AG09309 (cell line): ENCODE measurements at regions not wholly inside any gene's neighbourhood (a gene's known extent, or its start where the extent isn't known, plus 50 kb on each side); places are given as distances from the start of the nearest gene placed in this dataset.

Source experiments
- DNase-seq: peaks from one replicate; pipeline ENCODE4 v3.0.0-alpha.2; 2010; ENCODE audit warnings: low read depth
- H3K4me3 ChIP-seq: 2 replicates; pipeline ENCODE4 v1.5.1; 2011; ENCODE audit warnings: mild to moderate bottlenecking, low read depth, low read length, moderate library complexity; ENCODE audit not compliant: control insufficient read depth
- CTCF ChIP-seq: IDR thresholded peaks from 2 replicates; pipeline ENCODE4 v1.5.1; 2011; ENCODE audit warnings: mild to moderate bottlenecking, low read depth, low read length, inconsistent platforms; ENCODE audit not compliant: insufficient read depth, control insufficient read depth; ENCODE audit errors: missing control alignments

DNA sequence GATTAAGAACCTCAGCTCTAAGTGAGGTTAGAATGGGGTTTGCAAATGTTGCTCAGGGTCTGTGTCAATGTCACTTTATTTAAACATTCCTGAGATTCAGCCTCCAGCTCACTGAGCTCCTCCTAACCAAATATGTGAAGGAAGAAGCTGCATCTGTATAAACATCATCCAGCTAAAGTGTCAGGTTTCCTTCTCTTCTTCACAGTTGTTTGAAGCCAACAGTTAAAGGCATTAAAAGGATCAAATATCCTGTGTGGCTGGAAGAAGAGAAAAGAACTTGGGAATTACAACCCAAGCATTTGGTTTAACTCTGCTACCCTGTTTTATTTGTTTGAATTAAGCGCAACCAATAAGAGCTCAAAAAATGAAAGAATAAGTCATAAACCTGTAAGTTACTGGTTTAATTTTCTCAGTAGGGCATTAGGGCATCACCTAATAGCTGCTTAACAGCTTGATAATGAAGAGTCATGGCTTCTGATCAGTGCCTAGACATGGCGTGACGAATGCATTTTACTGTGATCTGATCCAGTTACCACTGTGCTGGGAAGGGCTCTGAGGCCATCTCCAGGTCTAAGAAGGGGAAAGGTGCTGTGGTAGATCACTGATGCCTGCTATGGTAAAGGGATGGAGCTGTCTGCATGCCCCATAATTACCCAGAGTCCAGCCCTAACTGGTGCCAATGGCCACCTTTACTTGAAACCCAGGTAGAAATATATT, 165.7 kb upstream of the TSC22D2 start:
- DNase-seq: no peak
- TF ChIP-seq CTCF: no peak

DNA sequence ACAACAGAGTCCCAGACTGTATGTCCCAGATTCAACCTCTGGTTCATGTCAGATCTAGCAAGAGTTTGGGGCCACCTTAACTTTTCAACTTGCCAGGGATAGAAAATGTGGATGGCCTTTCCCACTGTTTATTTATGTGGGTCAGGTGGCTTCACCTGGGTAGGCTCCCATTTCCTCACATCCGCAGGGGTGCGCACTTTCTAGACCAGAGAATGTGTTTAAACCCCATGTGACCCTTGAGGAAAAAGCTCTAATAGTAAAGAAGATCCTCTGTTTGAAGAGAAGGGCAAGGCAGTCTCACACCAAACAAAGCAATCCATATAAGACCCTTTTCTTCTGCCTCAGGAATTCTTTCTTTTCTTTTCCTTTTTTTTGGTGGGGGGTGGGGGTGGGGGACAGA, 167.2 kb upstream of the TSC22D2 start:
- DNase-seq: no peak
- TF ChIP-seq CTCF: no peak
- H3K4me3 ChIP-seq: no peak overlapping the region

More for the DNA sequence above, 165.7 kb upstream of the TSC22D2 start:
- no peak overlapping the region for H3K4me3 ChIP-seq

DNA sequence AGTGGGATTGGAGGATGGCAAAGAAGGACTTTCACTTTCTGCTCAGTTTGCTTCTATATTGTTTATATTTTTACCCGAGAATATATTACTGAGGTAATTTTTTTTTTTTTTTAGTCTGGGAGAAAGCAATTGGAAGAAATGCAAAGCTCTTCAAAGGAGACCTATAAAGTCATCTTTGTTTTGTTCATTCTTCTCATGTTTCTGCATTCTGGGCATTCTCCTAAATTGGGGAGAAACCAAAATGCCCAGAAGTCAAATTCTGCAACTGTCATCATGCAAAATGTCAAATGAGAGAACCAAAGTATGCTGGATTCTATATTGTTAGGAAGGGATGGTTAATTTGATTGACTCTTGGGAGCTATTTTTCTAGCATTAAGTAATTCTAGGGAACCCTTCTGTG, 168.3 kb upstream of the TSC22D2 start:
- DNase-seq: no peak
- no peak for TF ChIP-seq CTCF
- no peak overlapping the region for H3K4me3 ChIP-seq

GRCh38 chr3:150238995-150239619, 169.0 kb upstream of the TSC22D2 start:
- TF ChIP-seq CTCF: no peak
- no peak for DNase-seq
- no peak overlapping the region for H3K4me3 ChIP-seq

DNA sequence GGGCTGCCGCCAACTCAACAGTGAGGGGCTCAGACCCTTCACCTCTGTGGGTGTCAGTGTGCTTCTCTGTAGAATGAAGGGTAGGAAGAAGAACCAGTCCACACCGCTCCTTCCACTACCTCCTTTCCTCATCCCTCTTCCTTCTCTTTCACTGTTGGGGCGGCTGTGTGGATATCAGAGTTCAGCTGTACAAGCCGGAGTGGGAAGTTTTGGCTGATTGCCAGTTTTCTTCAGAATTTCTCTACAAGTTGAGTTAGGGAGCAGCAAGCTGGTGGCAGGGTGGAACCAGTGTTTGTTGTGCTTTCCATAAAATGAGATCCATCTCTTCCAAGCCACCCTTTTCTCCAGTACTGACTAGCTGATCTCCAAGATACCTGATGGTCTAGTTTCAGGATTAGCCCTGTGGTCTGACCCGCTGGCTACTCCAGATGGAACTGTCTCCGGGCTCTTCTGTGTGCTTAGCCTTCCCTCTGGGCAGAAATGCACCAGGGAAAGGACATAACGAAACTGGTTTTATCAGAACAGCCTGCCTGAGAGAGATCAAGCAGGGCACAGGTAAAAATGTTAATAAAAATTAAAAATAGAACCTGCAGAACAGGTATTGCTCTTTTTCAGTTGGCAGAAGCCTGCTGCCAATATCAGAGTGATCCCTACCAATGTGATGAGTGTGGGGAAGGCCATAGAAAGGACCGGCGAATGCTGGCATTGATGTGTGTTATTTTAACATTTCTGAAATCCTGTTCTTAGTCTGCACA, 169.9 kb upstream of the TSC22D2 start:
- TF ChIP-seq CTCF: no peak
- H3K4me3 ChIP-seq: no peak overlapping the region
- no peak for DNase-seq

- TF ChIP-seq CTCF: no peak
- DNase-seq: no peak
- no peak overlapping the region for H3K4me3 ChIP-seq
Measured at GRCh38 chr3:150237490-150237889, 170.6 kb upstream of the TSC22D2 start.
